GM23248 (cell line): ENCODE measurements at regions not wholly inside any gene's neighbourhood (a gene's known extent, or its start where the extent isn't known, plus 50 kb on each side); places are given as distances from the start of the nearest gene placed in this dataset.

Experiments used
- EZH2 ChIP-seq: fragments of 200-600 bp; sonication (generic); IDR thresholded peaks from 2 replicates; pipeline ENCODE4 v1.6.1; 2018; ENCODE audit warnings: antibody characterized with exemption, mild to moderate bottlenecking; ENCODE audit not compliant: insufficient read depth, poor library complexity, severe bottlenecking
- EZH2phosphoT487 ChIP-seq: fragments of 200-600 bp; sonication (generic); IDR thresholded peaks from 2 replicates; pipeline ENCODE4 v1.6.1; 2018; ENCODE audit warnings: antibody characterized with exemption, moderate library complexity, mild to moderate bottlenecking, low read depth; ENCODE audit not compliant: insufficient read depth

- TF ChIP-seq EZH2phosphoT487 (no peak), EZH2 (no peak)
These were observed 59.4 kb upstream of the NAMPT start for GRCh38 chr7:106344211-106344610.
